HG03520 (cell line): ENCODE measurements at regions not wholly inside any gene's neighbourhood (a gene's known extent, or its start where the extent isn't known, plus 50 kb on each side); places are given as distances from the start of the nearest gene placed in this dataset.

Experiments used
- ATAC-seq: cut with Tn5 transposase; IDR thresholded peaks from one replicate; pipeline ENCODE4 v1.9.1; 2021; ENCODE audit warnings: mild to moderate bottlenecking, moderate library complexity; ENCODE audit not compliant: unreplicated experiment

DNA sequence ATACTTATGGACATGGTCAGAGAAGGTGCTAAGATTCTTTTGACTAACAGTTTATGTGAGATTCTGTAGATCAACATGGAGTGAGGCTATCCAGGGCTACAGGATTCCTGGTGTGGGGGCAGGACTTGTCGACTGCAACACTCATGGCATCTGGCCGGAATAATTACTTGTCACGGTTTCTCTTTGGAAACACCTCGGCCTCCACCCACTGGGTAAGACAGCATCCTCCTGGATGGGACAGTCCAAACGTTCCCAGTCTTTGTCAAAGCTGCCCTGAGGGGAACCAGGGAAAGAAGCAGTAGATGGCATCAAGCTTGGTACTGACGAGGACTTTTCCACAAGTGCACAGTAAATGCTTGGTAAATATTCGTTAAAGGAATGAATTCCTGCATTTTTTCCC lies 762.8 kb downstream of the BRD1 start:
- ATAC-seq: no peak

DNA sequence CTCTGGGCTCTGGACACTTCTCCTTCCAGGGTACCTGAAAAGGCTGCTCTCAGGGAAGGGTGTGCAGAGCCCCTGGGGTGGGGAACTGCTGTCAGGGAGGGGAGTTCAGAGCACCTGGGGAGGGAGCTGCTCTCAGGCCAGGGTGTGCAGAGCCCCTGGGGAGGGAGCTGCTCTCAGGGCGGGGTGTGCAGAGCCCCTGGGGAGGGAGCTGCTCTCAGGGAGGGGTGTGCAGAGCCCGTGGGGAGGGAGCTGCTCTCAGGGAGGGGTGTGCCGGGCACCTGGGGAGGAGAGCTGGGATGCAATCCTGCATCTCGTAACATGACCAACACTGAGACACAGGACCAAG lies 764.2 kb downstream of the BRD1 start:
- no peak for ATAC-seq

DNA sequence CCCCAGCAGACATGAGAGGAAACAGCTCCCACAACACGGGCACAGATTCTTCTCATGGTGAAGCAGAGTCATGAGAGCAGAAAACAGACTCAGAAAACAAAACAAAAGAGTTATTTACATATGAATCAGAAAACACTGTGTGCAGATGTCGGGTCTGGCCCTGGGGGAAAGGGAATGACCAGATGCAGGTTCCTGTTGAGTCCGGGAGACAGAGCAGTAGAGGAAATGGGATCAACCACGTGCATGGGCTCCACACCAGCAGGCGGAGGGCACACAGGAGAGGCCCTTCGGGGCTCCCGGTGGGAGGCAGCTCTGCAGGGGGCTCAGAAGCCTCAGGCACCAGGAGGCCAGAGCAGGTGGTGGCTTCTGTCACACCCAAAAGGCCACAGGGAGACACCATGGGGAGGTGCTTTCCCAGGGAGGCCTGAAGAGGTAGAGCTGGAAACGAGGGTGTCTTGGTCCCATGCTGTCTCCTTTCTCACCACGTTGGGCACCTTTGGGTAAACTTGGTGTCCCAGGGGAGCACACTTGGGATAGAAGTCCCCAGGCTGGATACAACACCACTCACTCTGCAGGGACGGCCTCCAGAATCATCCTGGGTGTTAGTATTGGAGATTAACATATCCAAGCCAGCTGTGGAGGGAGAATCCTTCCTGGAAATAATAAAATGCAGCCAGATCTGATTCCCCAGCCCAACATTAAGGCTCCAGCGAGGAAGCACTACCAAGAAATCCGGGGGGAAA lies 764.7 kb downstream of the BRD1 start:
- no peak for ATAC-seq

DNA sequence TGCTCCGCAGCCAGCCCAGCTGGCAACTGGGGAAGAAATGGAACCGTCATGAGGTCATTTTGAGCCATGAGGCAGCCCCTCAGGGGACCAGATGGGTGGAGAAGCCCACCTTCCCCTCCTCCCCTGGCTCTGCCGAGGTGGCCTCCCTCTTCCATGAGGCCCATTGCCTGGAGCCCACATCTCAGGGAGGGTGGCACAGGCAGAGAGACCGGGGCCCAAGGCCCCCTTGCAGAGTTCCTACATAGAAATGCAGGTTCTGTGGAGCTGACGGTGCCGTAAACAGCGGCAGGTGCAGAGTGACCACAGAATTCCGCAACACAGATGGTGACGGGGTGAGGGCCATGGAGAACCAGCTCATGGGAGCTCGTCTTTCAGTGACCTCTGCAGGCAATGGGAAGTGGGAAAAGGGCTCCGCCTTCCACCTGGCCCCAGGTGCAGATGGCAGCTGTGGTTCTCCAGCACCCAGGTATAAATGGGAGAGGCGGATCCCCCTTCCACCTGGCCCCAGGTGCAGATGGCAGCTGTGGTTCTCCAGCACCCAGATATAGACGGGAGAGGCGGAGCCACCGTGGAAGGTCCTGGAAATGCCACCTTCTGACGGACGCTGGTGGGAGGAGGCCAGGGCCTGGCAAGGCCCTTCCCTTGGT lies 765.4 kb downstream of the BRD1 start:
- no peak for ATAC-seq

DNA sequence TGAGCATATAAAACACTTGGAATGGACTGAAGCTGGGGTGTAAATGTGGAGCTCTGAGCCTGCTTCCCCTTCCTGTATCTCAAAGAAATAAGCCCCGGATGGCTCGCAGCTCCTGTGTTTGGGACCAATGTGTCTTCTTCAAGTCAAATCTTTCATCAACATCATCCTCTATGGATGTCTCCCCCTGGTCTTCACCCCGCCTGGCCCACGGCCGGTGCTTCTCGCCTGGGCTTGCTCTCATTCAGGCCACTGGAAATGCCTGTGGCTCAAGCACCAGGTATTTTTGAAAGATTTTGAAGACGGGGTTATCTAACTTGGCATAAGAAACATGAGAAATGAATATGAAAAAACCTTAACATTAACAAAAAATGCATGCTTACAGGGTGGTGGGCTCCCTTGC lies 769.8 kb downstream of the BRD1 start:
- no peak for ATAC-seq

DNA sequence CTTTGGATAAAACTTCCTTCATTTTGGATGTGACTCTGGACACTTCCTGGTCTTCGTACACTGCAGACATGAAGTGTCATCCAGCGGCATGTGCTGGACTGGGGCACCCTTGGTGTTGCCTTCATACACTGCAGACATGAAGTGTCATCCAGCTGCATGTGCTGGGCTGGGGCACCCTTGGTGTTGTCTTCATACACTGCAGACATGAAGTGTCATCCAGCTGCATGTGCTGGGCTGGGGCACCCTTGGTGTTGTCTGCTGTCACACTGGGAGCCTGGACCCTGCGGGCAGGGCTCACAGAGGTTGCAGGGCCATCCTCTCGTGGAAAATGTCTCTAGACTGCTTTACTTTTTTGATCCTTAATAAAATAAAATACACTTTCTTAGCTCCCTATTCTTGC lies 771.4 kb downstream of the BRD1 start:
- no peak for ATAC-seq

DNA sequence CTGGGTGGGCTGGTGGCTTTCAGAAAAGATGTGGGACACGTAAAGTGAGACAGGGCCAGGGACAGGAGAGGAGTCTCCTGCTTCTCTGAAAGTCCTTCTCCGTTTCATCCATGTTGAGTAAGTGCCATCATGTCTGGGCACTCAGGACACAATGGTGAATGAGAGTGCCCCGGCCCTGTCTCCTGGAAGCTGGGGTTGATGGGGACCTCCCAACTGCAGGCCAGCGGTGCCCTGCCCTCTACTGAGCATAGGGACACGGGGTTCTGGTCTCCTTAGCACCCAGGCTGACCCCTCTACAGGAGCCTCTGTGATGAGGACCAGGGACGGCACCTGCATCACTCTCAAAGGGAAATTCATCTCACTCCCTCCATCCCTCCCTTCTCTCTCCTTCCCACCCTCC lies 772.3 kb downstream of the BRD1 start:
- ATAC-seq: no peak

DNA sequence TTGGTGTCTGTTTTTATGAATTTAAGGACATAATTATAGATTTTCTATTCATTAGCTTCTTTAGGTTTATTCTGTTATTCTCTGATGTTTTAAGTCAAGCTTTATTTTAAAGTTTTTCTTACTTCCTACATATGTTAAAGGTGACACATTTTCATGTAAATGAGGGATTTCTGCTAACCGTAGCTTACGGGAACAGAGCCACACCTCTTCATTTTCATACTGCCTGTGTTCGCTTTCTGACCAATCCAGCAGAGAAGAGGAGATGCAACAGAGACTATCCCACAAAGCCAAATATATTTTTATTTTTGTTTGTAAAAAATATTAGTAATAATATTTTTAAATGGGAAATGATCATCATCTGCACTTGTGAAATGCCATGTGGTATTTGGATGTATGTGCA lies 774.1 kb downstream of the BRD1 start:
- no peak for ATAC-seq

DNA sequence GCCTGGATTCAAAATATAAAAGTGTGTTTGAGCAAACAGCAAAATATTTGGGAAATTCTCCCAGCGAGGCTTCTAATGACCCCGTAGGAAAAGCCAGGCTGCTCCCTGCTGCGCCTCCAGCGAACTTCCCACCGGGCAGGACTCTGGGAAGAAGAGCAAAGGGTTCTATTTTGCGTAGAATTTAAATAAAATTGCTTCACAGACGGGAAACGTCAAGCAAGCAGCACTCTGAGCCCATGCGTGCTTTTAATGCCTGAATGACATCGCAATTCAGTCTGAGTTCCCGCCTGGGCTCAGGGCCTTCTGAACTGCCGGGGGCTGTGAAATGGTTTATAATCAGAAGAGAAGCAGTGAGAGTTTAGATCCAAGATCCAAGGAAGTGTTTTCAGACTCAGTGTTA lies 775.1 kb downstream of the BRD1 start:
- no peak for ATAC-seq

DNA sequence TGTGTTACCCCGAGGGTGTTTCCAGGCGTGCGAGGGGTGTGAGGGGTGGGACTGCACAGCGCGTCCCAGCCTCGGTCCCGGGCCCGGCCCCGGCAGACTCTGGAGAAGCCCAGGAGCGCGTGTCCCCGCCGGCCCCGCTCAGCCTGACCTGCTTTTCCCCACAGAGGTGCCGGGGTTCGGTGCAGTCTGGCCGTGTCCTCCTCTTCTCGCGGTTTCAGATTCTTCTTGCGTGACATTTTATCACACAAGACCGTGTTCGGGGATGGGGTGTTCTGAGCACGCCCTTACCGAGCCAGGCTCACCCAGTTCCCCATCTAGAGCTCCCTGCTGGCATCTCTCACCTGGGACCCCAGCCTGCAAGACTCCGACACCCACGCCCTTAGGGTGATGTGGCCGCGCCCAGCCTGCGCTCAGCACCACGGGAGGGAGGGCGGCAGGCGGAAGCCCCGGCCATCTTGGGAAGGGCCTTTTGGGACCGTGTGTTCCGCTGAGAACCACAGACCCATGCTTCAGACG lies 775.6 kb downstream of the BRD1 start:
- no peak for ATAC-seq

DNA sequence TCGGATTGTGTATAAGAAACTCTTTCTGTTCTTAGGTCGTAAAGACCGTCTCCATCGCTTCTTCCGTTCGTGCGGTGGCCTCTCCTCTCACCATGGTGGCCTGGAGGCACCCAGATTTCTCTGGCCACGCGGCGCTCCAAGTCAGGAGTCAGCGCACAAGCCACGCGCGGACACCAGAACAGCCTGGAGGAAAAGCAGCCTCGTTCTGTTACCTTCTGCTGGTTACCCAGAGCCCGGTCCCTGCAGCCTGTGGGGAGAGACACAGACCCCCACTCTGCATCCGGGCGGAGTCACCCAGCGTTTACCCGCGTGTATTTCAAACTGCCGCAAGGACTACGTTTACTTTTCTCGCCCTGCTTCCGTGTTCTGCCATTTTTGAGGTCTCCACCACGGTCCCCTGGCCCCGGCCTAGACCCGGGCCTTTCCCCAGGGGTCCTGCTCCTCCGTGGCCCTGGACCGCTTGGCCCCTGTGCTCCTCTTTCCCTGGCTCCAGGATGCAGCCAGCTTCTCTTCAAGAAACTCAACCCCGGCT lies 776.1 kb downstream of the BRD1 start:
- ATAC-seq: no peak

DNA sequence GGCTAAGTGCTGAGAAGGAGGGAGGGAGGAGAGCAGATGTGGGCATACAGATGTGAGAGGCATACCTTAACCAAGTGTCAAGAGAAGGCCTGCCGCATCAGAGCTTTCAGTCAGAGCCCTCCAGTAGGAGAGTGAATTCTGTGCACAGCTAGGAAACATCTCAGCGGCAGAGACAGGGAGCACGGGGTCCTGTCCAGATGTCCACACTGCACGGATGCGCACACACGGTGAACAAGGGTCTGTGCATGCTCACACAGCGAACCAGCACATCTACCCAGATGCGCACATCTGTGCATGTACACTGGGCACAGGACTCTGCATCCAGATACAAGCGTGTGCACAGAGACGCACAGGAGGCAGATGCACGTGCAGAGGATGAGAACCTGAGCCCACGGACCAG lies 778.0 kb downstream of the BRD1 start:
- ATAC-seq: no peak

DNA sequence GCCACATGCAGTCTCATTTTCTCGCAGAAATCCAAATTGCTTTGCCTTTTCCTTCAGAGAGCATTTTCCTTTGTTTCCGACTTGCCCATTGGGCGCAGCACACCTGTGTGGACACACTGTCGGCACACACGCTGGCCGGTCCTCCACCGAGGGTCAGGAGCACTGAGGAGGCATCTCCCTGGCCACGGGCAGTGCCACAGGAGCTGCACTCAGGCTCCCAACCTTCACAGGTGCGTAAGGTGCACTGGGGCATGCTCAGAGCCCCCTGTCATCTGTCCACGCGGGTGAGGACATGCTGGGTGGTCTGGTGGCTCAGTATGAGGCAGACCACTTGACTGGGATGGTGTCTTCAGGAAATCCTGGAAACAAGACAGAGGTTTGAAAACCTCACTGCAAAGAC lies 779.1 kb downstream of the BRD1 start:
- ATAC-seq: no peak

DNA sequence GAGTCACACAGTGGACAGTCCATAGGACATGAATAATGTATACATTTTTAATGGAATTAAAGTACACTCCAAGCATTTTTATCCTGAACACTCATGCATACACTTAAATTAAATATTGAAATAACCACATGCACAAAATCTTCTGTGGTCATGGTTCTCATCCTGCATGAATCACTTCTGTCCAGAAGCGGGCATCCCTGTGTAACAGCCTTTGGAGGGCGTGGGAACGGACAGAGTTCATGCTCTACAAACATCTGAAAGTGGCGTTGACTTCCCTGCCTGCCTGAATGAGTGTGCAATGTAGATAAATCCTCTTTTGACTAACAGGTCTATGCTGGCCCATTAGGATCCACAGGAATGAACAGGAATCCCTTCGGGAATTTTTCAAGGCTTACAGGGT lies 780.2 kb downstream of the BRD1 start:
- no peak for ATAC-seq

DNA sequence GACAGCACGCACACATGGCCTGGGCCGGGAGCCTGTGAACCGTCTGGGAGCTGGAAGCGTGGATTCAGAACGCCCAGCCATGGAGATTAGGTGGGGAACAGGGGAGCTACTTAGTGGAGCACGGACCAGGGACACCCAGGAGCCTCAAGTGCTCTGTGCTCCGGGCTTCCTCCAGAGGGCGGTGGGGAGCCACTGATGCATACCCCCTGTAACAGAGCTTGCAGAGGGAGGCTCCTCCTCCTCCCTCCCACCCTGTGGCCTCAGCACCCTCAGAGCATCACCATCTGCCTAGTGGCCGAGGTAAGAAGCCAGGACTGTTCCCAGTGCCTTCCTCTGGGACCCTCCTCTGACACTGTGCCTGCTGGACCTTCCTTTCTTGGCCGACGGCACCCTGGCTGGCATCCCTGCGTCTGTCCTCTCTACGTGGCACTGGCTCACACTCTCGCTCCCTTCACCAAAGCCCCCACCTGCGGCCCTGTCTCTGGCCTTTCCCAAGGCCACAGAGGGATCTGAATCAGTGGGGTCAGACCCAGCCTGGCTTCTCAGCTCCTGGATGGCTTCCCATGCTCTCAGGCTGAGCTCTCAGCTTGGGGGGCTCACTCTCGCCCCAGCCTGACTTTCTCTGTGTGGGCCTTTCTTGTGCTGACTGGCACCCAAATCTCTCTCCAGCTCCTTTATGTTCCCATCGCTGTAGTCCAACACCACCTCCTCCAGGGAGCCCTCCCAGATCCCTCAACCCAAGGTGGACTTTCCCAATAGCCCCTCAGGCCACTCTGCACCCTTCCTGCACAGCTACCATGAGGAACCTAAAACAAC lies 780.9 kb downstream of the BRD1 start:
- ATAC-seq: no peak

DNA sequence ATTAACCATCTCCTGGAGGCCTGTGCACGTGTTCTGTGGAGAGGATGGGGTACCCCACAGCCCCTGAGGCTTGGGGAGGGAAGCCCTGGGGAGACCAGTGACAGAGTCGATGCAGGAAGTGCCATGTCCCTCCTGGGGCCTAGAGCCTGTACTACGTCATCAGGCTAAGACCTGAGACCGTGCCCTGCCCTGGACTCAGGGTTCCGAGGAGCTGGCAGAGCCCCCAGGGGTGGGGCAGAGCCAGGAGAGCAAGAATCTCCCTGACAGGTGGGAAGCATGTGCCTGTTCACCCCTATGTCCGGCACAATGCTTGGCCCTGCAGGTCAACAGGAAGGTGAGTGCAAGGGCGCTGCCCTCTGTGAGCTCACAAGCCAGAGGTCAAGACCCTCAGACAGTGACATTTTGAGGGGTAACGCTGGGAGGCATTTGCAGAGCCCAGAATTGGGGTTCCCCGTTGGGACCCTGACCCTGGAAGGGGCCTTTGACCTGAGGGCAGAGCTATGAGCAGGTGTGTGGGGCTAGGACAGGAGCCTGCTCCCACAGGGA lies 781.6 kb downstream of the BRD1 start:
- ATAC-seq: no peak

DNA sequence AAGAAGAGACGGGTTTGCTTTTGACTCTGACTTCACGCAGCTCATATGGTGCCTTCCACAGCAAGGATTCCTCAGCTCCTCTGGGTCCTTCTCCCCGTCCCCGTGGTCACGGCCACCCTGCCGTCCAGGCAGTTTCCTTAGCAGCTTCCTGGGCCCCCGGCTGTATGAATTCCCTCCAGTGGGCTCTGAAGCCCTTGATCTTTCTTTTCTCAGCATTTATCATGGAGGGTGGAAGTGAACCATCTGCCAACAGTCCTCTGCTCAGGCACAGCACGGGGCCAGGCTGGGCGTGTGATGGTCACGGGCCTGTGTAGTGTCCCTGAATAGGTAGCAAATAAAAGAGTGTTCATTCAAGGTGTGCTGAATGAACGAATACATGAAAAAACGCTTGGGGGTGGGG lies 782.4 kb downstream of the BRD1 start:
- no peak for ATAC-seq

DNA sequence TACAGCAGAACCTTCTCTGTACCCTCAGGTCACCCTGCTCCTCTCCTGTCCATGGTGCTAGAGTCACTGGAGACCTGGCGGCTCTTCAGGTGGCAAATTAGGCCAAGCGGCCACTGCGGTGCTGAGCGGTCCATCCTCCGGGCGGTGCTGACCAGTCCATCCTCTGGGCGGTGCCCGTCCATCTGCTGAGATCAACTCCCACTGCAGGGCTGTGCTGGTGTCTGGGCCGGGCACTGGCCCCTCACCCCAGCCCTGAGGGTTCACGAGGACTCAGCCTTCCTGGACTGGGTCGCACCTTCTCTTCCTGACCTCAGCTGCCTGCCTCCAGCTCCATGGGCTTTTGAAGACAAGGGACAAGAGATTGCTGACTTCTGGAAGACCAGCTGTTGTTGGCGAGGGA lies 782.9 kb downstream of the BRD1 start:
- no peak for ATAC-seq

DNA sequence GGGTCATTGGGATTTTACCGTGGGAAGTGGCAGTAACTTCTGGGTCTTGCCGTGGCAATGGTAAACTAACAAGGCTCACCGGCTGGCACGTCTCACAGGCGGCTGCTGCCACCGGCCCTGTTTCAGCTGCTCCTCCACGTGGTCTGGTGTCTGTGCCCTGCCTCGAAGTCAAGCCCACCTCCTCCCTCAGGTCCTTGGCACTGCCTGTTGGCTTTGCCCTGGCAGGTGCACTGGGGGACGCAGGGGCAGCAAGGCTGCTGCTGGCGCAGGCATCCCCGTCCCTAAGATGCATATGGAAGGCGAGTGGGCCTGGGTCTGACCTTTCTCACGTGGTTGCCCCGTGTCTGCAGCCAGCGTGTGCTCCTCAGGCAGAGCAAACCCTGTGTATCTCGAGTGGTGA lies 783.6 kb downstream of the BRD1 start:
- no peak for ATAC-seq

DNA sequence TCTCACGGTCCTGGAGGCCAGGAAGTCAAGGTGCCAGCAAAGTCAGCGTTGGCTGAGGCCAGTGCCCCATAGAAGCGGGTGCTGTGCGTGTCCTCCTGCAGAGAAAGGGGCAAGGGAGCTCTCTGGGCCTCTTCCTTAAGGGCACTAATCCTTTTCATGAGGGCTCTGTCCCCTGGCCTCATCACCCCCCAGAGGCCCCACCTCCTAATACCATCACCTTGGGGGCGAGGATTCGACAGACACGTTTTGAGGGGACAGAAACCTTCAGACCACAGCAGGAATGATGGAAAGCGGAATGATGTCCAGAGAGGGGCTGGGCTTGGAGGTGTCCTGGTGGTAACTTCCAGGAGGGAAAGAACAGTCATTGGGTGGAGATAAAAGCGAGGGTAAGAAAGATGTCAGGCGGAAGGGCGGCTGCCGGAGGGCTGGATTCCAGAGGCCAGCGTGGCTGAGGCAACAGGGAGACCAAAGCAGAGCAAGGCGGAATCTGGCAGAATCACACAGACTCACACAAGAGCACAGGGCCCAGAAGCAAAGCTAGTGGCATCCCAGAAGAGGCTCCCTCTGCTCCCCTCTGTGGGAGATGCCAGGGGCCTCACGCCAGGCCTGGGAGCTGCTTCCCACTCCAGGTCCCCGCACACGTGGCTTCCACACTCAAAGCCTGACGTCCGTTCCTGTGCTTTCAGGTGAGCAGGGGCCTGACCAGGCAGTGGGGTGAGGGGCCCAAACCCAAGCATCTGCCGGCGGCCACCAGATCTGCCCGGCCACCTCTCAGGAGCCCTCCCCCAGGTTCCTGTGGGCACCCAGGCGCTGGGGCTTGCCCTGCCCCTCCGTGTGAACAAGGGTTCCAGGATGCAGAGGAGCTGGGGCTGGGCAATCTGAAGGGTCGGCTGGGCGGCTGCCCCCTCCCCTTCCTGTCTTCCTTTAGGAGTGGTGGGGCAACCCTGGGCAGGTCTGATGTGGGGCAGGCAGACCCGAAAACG lies 784.5 kb downstream of the BRD1 start:
- ATAC-seq: no peak
